Astrocyte of the spinal cord (primary cell): ENCODE measurements at regions not wholly inside any gene's neighbourhood (a gene's known extent, or its start where the extent isn't known, plus 50 kb on each side); places are given as distances from the start of the nearest gene placed in this dataset.
A peak's percentile ranks its signal among the peaks of the same experiment; 100 is the strongest.

Experiments used
- DNase-seq: peaks from one replicate; pipeline ENCODE4 v3.0.0; 2011; ENCODE audit warnings: low read depth, low spot score
- H3K4me3 ChIP-seq: 2 replicates; pipeline ENCODE4 v1.5.1; 2011; ENCODE audit warnings: low read depth, mild to moderate bottlenecking, low read length, moderate library complexity
- in situ Hi-C: cut with HindIII; loops from 2 replicates; pipeline ENCODE4 v1.10.0; 2017; ENCODE audit warnings: low sequenced_read_pairs
- TF ChIP-seq, protein P1 (sequence below): IDR thresholded peaks from 2 replicates; pipeline ENCODE4 v1.5.1; 2012; ENCODE audit warnings: low read depth, mild to moderate bottlenecking, low read length, inconsistent platforms

GRCh38 chr18:4871197-4871596, 325.9 kb downstream of the AKAIN1 start:
- no peak for DNase-seq
- TF ChIP-seq, protein P1, sequence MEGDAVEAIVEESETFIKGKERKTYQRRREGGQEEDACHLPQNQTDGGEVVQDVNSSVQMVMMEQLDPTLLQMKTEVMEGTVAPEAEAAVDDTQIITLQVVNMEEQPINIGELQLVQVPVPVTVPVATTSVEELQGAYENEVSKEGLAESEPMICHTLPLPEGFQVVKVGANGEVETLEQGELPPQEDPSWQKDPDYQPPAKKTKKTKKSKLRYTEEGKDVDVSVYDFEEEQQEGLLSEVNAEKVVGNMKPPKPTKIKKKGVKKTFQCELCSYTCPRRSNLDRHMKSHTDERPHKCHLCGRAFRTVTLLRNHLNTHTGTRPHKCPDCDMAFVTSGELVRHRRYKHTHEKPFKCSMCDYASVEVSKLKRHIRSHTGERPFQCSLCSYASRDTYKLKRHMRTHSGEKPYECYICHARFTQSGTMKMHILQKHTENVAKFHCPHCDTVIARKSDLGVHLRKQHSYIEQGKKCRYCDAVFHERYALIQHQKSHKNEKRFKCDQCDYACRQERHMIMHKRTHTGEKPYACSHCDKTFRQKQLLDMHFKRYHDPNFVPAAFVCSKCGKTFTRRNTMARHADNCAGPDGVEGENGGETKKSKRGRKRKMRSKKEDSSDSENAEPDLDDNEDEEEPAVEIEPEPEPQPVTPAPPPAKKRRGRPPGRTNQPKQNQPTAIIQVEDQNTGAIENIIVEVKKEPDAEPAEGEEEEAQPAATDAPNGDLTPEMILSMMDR, result no peak
- in situ Hi-C loops, result no loop called here
- no peak overlapping the region for H3K4me3 ChIP-seq

DNA sequence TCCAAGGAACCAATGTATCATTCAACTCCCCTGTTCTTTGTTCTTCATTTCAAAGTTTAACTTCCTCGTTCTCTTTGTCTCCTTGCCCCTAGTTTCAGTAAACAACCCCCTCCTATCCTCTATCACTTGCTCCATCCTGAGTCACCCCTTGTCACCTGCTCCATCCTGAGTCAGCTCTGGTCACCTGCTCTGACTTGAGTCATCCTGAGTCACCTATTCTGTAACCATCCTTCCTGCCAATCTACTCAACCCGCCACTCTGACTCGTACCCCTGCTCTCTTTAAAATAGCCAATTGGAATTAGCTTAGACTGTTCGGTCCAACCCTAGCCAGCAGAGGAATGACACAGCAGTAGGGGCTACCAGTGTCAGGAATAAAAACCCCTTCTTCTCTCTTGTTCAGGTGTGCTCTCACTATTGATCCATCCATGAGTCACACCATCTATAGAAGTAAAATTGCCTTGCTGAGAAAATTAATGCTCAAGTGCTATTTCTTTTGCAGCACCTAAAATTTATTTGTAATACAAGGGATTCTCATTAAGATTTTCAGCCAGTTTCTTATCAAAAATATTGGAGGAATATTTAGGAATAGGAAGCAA, 326.8 kb downstream of the AKAIN1 start:
- H3K4me3 ChIP-seq, result no peak overlapping the region
- TF ChIP-seq, protein P1, result no peak
- in situ Hi-C loops, result no loop called here
- DNase-seq, result no peak

- DNase-seq, result no peak
- H3K4me3 ChIP-seq, result no peak overlapping the region
- in situ Hi-C loops, result no loop called here
- TF ChIP-seq, protein P1, result no peak
Measured at GRCh38 chr18:4869155-4869554, 327.9 kb downstream of the AKAIN1 start.

DNA sequence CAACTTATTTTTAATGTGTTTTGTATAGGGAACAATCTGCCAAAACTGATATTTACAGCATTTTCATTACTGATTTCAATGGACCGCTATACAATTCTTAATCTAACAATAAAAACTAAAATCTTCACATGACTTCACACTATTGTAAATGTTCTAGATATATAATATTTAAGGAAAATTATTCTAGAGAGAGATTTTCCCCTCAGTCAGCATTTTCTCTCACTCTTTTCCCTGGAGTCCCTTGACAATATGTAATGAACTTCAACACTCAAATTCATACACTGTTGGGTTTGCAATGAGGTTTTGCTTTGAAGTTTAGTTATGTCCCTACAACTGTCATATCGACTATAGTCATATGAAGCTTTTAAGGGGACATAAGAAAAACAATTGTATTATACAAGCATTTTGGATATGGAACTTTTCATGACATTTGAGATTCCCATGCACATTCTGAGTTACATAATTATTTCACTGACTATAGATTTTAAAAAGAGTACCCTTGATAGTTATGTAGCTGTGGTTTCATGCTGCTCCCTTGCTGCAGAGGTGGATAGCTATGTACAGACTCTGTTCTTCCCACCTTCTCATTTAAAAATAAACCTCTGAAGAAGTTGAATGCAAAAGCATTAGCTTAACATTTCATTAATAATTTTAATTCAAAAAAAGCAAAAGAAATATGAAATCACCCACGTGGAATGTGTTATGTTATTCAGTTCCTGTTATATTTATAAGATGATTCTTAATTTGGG, 338.5 kb downstream of the AKAIN1 start:
- in situ Hi-C loops, result no loop called here
- no peak for DNase-seq
- TF ChIP-seq, protein P1, result no peak
- H3K4me3 ChIP-seq, result no peak overlapping the region

DNA sequence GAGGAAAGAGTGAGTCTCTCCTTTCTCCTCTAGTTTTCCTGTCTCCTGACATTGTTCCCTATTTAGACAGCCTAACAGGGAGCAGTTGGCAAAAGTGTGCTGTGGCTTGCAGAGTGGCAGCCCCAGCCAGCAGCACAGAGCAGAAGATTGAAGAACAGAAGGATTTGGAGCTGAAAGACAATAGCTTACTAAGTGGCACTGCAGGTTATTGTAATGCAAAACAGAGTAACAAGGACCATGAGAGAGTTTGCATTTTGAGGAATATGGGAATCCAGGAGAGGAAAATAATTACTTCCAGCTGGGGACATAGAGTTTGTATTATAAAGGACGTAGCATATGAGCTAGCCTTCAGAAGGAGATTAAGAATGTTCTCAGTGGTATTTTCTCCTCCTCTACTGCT, 342.4 kb downstream of the AKAIN1 start:
- H3K4me3 ChIP-seq, result no peak overlapping the region
- TF ChIP-seq, protein P1, result no peak
- in situ Hi-C loops, result no loop called here

GRCh38 chr18:4851301-4851976, 345.6 kb downstream of the AKAIN1 start:
- in situ Hi-C loops, result no loop called here
- TF ChIP-seq, protein P1, result peak; percentile 1
- DNase-seq, result no peak
- no peak overlapping the region for H3K4me3 ChIP-seq

More for the DNA sequence above, 342.4 kb downstream of the AKAIN1 start:
- no peak for DNase-seq
